ENCODE measurements at regions not wholly inside any gene's neighbourhood (a gene's known extent, or its start where the extent isn't known, plus 50 kb on each side); places are given as distances from the start of the nearest gene placed in this dataset.

DNA sequence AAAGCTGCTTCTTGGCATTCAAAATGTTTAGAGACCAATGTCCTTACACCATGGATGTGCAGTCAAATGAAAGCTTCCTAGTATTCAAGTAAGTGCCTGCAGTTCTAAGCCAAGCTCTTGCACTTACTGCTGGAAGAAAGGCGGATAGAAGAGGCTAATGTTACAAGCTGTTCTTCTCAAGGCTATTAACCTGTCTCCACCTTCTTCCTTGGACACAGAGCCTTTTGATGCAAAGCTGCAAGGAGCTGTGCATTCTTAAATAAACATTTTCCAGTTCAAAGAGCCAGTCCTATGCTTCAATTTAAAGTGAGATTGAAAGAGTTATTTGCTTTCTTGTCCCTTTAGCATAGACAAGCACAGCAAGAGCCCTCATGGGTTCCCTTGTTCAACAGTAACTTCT is 167.9 kb upstream of the RUNX1 start:
- TF ChIP-seq, protein P1, sequence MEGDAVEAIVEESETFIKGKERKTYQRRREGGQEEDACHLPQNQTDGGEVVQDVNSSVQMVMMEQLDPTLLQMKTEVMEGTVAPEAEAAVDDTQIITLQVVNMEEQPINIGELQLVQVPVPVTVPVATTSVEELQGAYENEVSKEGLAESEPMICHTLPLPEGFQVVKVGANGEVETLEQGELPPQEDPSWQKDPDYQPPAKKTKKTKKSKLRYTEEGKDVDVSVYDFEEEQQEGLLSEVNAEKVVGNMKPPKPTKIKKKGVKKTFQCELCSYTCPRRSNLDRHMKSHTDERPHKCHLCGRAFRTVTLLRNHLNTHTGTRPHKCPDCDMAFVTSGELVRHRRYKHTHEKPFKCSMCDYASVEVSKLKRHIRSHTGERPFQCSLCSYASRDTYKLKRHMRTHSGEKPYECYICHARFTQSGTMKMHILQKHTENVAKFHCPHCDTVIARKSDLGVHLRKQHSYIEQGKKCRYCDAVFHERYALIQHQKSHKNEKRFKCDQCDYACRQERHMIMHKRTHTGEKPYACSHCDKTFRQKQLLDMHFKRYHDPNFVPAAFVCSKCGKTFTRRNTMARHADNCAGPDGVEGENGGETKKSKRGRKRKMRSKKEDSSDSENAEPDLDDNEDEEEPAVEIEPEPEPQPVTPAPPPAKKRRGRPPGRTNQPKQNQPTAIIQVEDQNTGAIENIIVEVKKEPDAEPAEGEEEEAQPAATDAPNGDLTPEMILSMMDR (IDR thresholded peaks at IDR 0.05), result no peak
- TF ChIP-seq POLR2A (IDR thresholded peaks at IDR 0.05), result no peak
